ENCODE measurements at regions not wholly inside any gene's neighbourhood (a gene's known extent, or its start where the extent isn't known, plus 50 kb on each side); places are given as distances from the start of the nearest gene placed in this dataset.

DNA sequence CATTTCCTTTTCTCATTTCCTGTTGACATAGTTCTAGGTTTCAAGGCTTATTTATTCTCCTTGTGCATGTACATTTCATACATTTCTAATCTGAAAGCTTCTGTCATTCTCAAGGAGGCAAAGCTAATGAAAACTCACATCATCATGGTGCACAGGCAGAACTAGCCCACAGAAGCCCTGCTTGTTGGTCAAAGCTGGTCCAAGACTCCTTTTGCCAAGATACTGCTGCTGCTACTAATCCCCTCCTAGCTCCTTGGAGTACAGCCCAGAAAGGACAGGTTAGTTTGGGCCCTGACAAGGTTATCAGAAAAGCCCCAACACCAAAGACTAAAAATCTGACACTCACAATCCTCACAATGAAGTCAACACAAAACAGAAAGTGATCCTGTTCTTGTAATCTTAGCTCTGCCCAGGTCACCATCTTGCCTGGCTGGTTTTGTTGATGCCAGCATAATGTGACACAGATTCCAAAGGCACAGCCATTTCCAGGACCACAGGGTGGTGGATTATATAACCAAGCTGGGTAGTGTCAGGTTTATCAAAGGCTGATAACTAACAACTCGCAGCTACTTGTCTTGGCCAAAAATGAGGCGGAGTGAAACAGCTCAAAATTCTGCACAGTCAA, 417.4 kb downstream of the NDFIP2 start:
- no peak for TF ChIP-seq POLR2AphosphoS5 (IDR thresholded peaks at IDR 0.05; ENCODE audit: low read depth, low read length)
- TF ChIP-seq TAF1 (IDR thresholded peaks at IDR 0.05; ENCODE audit: borderline replicate concordance, insufficient read depth, low read length): no peak
- TF ChIP-seq, protein P1, sequence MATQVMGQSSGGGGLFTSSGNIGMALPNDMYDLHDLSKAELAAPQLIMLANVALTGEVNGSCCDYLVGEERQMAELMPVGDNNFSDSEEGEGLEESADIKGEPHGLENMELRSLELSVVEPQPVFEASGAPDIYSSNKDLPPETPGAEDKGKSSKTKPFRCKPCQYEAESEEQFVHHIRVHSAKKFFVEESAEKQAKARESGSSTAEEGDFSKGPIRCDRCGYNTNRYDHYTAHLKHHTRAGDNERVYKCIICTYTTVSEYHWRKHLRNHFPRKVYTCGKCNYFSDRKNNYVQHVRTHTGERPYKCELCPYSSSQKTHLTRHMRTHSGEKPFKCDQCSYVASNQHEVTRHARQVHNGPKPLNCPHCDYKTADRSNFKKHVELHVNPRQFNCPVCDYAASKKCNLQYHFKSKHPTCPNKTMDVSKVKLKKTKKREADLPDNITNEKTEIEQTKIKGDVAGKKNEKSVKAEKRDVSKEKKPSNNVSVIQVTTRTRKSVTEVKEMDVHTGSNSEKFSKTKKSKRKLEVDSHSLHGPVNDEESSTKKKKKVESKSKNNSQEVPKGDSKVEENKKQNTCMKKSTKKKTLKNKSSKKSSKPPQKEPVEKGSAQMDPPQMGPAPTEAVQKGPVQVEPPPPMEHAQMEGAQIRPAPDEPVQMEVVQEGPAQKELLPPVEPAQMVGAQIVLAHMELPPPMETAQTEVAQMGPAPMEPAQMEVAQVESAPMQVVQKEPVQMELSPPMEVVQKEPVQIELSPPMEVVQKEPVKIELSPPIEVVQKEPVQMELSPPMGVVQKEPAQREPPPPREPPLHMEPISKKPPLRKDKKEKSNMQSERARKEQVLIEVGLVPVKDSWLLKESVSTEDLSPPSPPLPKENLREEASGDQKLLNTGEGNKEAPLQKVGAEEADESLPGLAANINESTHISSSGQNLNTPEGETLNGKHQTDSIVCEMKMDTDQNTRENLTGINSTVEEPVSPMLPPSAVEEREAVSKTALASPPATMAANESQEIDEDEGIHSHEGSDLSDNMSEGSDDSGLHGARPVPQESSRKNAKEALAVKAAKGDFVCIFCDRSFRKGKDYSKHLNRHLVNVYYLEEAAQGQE (IDR thresholded peaks at IDR 0.05; ENCODE audit: insufficient read depth in 1 of 2, low read depth in 2 of 2, low read length in 2 of 2): no peak
- no peak for TF ChIP-seq SIN3A (IDR thresholded peaks at IDR 0.05; ENCODE audit: borderline replicate concordance, insufficient read depth, low read length)
- TF ChIP-seq FOXP2 (optimal IDR thresholded peaks at IDR 0.05; ENCODE audit: borderline replicate concordance, extremely low read depth, extremely low read length, insufficient read depth): no peak

All from PFSK-1 (cell line).